GM19372 (cell line): ENCODE measurements at regions not wholly inside any gene's neighbourhood (a gene's known extent, or its start where the extent isn't known, plus 50 kb on each side); places are given as distances from the start of the nearest gene placed in this dataset.

Source experiments
- ATAC-seq: cut with Tn5 transposase; IDR thresholded peaks from one replicate; pipeline ENCODE4 v1.9.1; 2021; ENCODE audit warnings: mild to moderate bottlenecking, low read depth, moderate library complexity; ENCODE audit not compliant: unreplicated experiment

DNA sequence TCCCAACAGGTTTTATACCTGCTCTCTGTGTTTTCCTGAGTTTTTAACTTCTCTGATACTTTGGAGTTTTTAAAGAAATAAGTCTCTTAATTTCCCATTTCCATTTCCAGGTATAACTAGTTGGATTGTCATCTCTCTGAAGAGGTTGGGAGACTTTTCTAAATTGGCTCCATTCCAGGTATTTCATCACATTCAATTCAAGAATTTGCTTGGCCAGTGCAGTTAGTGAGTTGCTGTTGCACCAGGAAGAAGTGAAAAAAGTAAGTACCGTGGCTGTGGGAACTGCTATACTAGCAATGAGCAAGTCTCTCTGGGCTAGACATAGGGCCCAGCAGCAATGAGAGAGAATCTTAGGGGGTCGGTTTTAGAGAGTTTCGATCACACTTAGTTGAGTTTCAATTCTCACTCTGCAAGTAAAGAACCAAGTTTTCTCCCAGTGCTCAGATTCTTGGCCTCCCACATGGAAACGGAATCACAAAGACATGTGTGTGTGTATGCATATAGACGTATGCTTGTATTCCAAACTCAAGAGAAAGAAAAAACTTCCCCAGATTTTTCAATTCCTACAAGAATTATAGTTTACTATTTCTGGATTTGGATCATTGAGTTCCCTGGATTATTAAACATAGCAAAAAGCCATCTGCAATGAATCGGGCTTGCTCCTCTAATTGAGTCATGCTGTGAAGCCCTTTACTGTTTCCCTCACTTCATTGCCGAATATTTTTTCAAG lies 894.4 kb downstream of the BCL11A start:
- ATAC-seq = no peak

GRCh38 chr2:59655809-59656208 lies 897.6 kb downstream of the BCL11A start:
- no peak for ATAC-seq

DNA sequence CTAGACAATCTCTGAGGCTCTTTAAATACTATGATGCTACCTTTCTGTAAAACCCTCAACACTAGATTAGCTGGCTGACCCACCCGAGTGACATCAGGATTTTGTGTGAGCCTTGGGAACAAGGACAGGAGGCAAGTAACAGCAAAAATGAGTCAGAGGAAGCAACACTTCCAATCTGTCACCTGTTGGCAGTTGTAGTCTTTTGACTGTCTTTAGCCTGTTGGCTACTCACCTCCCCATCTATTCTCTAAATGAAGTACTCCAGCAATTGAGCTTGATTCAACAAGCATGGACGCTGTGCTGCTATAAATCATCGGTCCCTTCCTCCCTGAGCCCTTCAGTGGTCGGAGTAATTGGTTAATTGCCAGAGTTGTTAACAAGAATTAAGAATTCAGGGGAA lies 898.7 kb downstream of the BCL11A start:
- no peak for ATAC-seq

- no peak for ATAC-seq
These were observed 900.3 kb downstream of the BCL11A start for GRCh38 chr2:59653164-59653563.

DNA sequence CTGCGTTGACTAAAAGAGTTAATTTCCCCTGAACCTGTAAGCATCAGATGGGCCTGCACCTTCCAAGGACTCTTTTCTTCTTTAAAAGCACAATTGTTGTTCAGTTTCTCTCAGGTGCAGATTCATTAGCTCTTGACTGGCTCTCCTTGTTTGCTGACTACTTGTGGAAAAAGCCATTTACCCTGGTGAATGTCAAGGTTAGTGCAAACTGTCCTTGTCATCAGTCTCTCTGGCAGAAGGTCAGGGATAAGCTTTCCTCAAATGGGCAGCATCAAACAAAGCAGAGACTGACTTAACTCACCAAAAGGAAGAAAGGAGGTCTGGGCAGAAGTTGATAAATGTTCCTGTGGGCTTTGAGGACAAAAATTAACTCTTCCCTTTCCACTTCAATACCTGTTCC lies 922.7 kb downstream of the BCL11A start:
- no peak for ATAC-seq

DNA sequence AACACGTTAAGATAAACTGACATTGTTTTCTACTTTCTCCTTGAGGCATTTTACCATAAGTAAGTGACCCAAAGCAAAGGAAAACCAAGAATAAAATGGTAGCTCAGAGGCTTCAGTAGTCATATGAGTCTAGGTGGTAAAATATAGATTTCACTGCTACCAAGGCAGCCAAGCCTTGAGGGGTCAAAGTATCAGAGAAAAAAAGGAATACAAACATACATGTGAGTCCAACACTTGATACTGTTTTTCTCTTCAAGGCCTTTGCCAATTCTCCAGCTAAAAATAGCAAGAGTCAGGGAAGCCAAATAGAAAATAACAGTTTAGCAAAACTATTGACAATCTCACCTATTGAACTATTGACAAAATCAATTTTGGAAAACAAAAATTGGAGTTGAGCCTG lies 925.9 kb downstream of the BCL11A start:
- no peak for ATAC-seq

GRCh38 chr2:59622599-59623308 lies 930.7 kb downstream of the BCL11A start:
- no peak for ATAC-seq

- no peak for ATAC-seq
These were observed 949.3 kb downstream of the BCL11A start for GRCh38 chr2:59604123-59604522.

- ATAC-seq = no peak
These were observed 958.7 kb downstream of the BCL11A start for GRCh38 chr2:59594671-59595222.

DNA sequence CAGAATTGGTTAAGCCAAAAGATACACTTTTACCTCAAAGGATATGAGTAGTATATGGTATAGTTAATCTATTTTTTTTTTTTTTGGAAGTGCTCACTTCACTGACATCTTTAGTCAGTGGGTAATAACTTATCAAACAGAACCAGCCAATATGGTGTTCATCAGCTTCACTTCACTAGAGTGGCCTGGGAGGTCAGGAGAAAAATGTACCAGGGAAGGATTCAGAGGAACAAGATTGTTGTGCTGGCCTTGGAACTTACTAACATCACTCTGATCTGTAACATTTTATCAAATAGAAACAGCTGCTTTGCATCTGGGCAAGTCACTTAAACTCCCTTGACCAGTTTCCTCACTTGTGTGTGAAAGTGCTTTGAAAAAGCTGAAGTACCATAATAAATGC lies 962.7 kb downstream of the BCL11A start:
- no peak for ATAC-seq

DNA sequence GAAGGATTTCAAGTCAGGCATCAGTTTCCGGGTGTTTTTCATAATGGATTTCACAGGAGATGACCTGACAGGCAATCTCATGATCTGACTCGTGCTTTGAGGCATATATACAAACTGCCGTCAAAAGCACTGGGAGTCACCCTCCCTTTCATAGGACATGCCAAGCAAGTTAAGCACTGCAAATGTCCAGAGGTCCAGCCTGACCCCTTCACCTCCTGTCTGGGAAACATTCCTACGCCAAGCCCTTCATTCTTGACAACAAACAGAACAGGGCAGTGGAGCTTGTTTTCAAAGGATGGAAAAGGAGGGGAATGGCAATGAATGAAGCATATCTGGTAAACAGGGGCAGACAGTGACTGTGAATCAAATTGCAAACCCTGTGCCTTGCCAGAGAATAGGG lies 963.6 kb downstream of the BCL11A start:
- no peak for ATAC-seq

GRCh38 chr2:59588286-59588685 lies 965.2 kb downstream of the BCL11A start:
- no peak for ATAC-seq

GRCh38 chr2:59586176-59586575 lies 967.3 kb downstream of the BCL11A start:
- no peak for ATAC-seq

GRCh38 chr2:59585655-59586054 lies 967.8 kb downstream of the BCL11A start:
- no peak for ATAC-seq

GRCh38 chr2:59584958-59585357 lies 968.5 kb downstream of the BCL11A start:
- no peak for ATAC-seq

GRCh38 chr2:59583173-59583765 lies 970.2 kb downstream of the BCL11A start:
- ATAC-seq = no peak

GRCh38 chr2:59578349-59578748 lies 975.1 kb downstream of the BCL11A start:
- ATAC-seq = no peak

- ATAC-seq = no peak
These were observed 978.3 kb downstream of the BCL11A start for GRCh38 chr2:59575191-59575590.

GRCh38 chr2:59572227-59572626 lies 981.2 kb downstream of the BCL11A start:
- ATAC-seq = no peak

GRCh38 chr2:59570818-59571217 lies 982.6 kb downstream of the BCL11A start:
- no peak for ATAC-seq

DNA sequence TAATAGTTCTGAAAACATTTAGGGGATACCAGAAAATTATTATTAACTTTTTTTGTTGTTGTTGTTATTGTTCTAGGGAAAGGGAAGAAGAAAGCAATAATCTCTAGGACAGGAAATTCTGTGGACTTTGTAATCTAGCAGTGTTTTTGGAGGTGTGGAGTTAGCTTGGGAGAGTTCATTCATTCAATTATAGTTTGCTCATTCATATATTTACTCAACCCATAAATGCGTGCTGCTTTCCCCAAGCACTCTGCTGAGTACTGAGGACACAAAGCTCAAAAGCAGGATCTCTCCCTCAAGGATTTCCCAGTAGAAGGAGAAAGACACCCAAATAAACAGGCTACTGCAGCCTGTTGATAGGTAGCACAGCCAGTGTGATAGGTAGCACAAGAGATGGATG lies 984.3 kb downstream of the BCL11A start:
- no peak for ATAC-seq

DNA sequence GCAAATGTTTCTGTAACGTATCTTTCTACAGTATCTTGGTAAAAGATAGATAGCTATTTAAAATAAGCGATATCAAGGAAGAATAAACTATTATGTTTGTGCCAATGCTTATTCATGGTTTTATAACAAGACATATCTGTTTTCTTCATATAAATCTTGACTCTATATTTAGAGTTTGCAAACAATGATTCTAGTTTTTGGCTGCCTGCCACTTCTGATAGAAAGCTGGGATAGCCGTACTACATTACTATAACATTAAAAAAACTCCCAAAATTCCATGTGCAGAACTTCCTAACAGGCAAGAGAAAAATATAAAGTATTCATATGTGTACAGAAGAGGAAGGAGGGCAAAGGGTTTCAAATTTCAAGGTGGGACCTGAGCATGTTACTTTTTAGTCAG lies 985.0 kb downstream of the BCL11A start:
- ATAC-seq = no peak
